ENCODE measurements at regions not wholly inside any gene's neighbourhood (a gene's known extent, or its start where the extent isn't known, plus 50 kb on each side); places are given as distances from the start of the nearest gene placed in this dataset.
A peak's percentile ranks its signal among the peaks of the same experiment; 100 is the strongest.
"Not testable (repeated sequence)": the region's sequence is repeated elsewhere in the genome, so short reads cannot be mapped to it uniquely, and the experiment has no call there.

DNA sequence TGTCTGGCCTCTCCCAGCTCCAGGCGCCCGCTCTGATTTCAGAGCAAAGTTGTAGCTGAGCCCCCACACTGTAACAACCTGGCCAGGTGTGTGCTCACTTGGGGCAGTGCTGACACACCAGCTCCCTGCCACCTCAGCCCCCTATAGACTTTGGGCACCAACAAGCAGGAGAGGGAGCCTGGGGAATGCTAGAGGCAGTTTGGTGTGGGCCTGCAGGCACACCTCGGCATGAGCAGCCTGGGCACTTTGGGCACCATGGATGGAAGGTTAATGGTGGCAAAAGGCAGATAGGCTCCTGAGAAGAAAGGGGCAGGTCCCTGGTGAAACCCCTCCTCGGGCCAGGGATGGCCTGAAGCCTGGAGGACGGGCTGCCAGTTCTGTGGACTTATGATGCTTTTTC is 212.7 kb upstream of the GNAI1 start:
- CTCF ChIA-PET: no interaction called here

DNA sequence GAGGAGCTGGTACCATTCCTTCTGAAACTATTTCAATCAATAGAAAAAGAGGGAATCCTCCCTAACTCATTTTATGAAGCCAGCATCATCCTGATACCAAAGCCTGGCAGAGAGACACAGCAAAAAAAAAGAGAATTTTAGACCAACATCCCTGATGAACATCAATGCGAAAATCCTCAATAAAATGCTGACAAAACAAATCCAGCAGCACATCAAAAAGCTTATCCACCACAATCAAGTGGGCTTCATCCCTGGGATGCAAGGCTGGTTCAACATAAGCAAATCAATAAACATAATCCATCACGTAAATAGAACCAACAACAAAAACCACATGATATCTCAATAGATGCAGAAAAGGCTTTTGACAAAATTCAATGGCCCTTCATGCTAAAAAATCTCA is 216.0 kb upstream of the GNAI1 start:
- DNase-seq; H3K9me3 ChIP-seq (ENCODE audit: control extremely low read depth in 1 of 5, control insufficient read depth in 4 of 5, insufficient read depth in 2 of 5, low read depth in 1 of 5, low read length in 4 of 5); H3K27me3 ChIP-seq (replicated peaks in 2 of 5; ENCODE audit: control insufficient read depth in 4 of 5, insufficient read depth in 5 of 5, low read length in 4 of 5); H3K27ac ChIP-seq (ENCODE audit: insufficient read depth in 1 of 2, low read depth in 1 of 2, low read length in 2 of 2, poor library complexity in 1 of 2, severe bottlenecking in 2 of 2); POLR2A ChIA-PET; H3K36me3 ChIP-seq (ENCODE audit: control insufficient read depth in 4 of 4, insufficient read depth in 4 of 4, low read length in 3 of 4); H3K4me3 ChIP-seq (ENCODE audit: control insufficient read depth in 1 of 7, extremely low read depth in 1 of 7, insufficient read depth in 4 of 7, low read depth in 2 of 7, low read length in 6 of 7); H3K4me1 ChIP-seq (ENCODE audit: control extremely low read depth in 1 of 4, control insufficient read depth in 4 of 4, insufficient read depth in 4 of 4, low read length in 3 of 4): not testable (repeated sequence)
- CTCF ChIA-PET: interaction anchor here (1.6 kb wide), 1 partner anchor 10 kb away, joined by 3 read pairs; no protein-coding TSS in a partner anchor
- WGBS (ENCODE audit: insufficient coverage): 100% methylated on average over 2 of the region's 2 CpGs

More for the DNA sequence above, 212.7 kb upstream of the GNAI1 start:
- no peak overlapping the region for H3K27ac ChIP-seq (ENCODE audit: insufficient read depth in 1 of 2, low read depth in 1 of 2, low read length in 2 of 2, poor library complexity in 1 of 2, severe bottlenecking in 2 of 2)
- H3K27me3 ChIP-seq (replicated peaks in 2 of 5; ENCODE audit: control insufficient read depth in 4 of 5, insufficient read depth in 5 of 5, low read length in 4 of 5): no peaks in the 10 kb centered on the region
- POLR2A ChIA-PET: no interaction called here
- no peak overlapping the region for H3K4me3 ChIP-seq (ENCODE audit: control insufficient read depth in 1 of 7, extremely low read depth in 1 of 7, insufficient read depth in 4 of 7, low read depth in 2 of 7, low read length in 6 of 7)
- DNase-seq: no peak
- H3K4me1 ChIP-seq (ENCODE audit: control extremely low read depth in 1 of 4, control insufficient read depth in 4 of 4, insufficient read depth in 4 of 4, low read length in 3 of 4): no peaks in the 10 kb centered on the region
- WGBS (ENCODE audit: insufficient coverage): 96% methylated on average over 2 of the region's 5 CpGs
- no peaks in the 10 kb centered on the region for H3K36me3 ChIP-seq (ENCODE audit: control insufficient read depth in 4 of 4, insufficient read depth in 4 of 4, low read length in 3 of 4)
- peaks cover 0 to 1% (median 0%) of the 10 kb centered on the region in 5 experiments for H3K9me3 ChIP-seq (ENCODE audit: control extremely low read depth in 1 of 5, control insufficient read depth in 4 of 5, insufficient read depth in 2 of 5, low read depth in 1 of 5, low read length in 4 of 5)

DNA sequence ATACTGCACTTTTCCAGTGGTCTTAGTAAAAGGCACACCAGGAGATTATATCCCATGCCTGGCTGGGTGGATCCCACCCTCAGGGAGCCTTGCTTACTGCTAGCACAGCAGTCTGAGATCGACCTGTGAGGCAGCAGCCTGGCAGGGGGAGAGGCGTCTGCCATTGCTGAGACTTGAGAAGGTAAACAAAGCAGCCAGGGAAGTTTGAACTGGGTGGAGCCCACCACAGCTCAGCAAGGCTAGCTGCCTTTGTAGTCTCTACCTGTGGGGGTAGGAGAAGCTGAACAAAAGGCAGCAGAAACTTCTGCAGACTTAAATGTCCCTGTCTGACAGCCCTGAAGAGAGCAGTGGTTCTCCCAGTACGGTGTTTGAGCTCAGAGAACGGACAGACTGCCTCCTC is 219.3 kb upstream of the GNAI1 start:
- 97% methylated on average over 4 of the region's 4 CpGs for whole genome bisulfite sequencing (ENCODE audit: insufficient coverage)
- CTCF ChIA-PET; H3K27me3 ChIP-seq (replicated peaks in 2 of 5; ENCODE audit: control insufficient read depth in 4 of 5, insufficient read depth in 5 of 5, low read length in 4 of 5); H3K9me3 ChIP-seq (ENCODE audit: control extremely low read depth in 1 of 5, control insufficient read depth in 4 of 5, insufficient read depth in 2 of 5, low read depth in 1 of 5, low read length in 4 of 5); H3K4me3 ChIP-seq (ENCODE audit: control insufficient read depth in 1 of 7, extremely low read depth in 1 of 7, insufficient read depth in 4 of 7, low read depth in 2 of 7, low read length in 6 of 7); H3K27ac ChIP-seq (ENCODE audit: insufficient read depth in 1 of 2, low read depth in 1 of 2, low read length in 2 of 2, poor library complexity in 1 of 2, severe bottlenecking in 2 of 2); POLR2A ChIA-PET; H3K36me3 ChIP-seq (ENCODE audit: control insufficient read depth in 4 of 4, insufficient read depth in 4 of 4, low read length in 3 of 4); DNase-seq: not testable (repeated sequence)
- H3K4me1 ChIP-seq (ENCODE audit: control extremely low read depth in 1 of 4, control insufficient read depth in 4 of 4, insufficient read depth in 4 of 4, low read length in 3 of 4): peaks cover 3 to 14% (median 5%) of the 10 kb centered on the region in 4 experiments

DNA sequence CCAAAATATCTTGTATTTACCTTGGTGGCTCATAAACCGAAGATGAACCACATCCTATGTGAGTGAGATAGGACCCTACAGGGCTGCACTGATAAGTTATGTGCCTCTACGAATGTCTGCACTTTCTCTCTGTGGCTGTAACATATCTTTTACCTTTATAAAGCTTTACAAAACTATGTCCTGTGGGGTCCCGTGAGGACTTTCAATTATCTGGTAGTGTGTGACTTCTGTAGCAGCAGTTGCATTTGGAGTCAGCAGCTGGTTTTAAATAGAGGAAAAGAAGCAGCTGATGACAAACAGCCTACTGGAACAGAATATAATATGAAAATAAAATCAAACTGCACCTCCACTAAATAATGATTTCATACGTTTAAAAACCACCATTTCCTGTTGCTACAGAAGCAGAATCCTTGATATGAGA is 222.4 kb upstream of the GNAI1 start:
- Histone ChIP-seq H3K4me1 (ENCODE audit: control extremely low read depth in 1 of 4, control insufficient read depth in 4 of 4, insufficient read depth in 4 of 4, low read length in 3 of 4) (peaks cover 3 to 14% (median 5%) of the 10 kb centered on the region in 4 experiments), H3K4me3 (ENCODE audit: control insufficient read depth in 1 of 7, extremely low read depth in 1 of 7, insufficient read depth in 4 of 7, low read depth in 2 of 7, low read length in 6 of 7) (peak overlapping the region in 1 of 7 experiments; percentile 1), H3K27ac (ENCODE audit: insufficient read depth in 1 of 2, low read depth in 1 of 2, low read length in 2 of 2, poor library complexity in 1 of 2, severe bottlenecking in 2 of 2) (no peak overlapping the region), H3K27me3 (replicated peaks in 2 of 5; ENCODE audit: control insufficient read depth in 4 of 5, insufficient read depth in 5 of 5, low read length in 4 of 5) (no peaks in the 10 kb centered on the region), H3K36me3 (ENCODE audit: control insufficient read depth in 4 of 4, insufficient read depth in 4 of 4, low read length in 3 of 4) (no peaks in the 10 kb centered on the region), H3K9me3 (ENCODE audit: control extremely low read depth in 1 of 5, control insufficient read depth in 4 of 5, insufficient read depth in 2 of 5, low read depth in 1 of 5, low read length in 4 of 5) (no peaks in the 10 kb centered on the region)
- ChIA-PET CTCF (interaction anchor here (1.9 kb wide), 1 partner anchor 16 kb away, joined by 3 read pairs; no protein-coding TSS in a partner anchor), POLR2A (no interaction called here)
- DNase-seq: peak in 2 of 3 donors; percentile 17 to 28
- WGBS (ENCODE audit: insufficient coverage): 25% methylated on average over 2 of the region's 4 CpGs

DNA sequence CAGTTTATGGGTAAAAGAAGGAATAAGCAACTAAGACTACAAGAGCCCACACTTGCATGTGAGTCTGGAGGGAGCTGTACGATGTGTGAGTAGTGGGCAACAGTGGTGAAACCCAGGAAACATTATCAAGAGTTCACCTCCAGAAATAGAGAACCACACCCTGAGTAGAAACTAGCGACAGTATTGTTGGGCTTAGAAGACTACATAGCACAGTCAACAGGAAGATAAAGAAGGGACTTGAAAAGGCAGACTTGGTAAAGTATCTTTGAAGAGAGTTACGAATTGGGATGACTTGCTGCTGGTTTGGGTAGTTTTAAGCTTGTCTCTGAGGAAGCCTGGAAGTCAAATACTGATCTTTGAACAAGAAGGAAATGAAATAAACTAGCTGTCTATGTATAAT is 223.2 kb upstream of the GNAI1 start:
- 93% methylated on average over 2 of the region's 3 CpGs for WGBS (ENCODE audit: insufficient coverage)
- Histone ChIP-seq H3K4me1 (ENCODE audit: control extremely low read depth in 1 of 4, control insufficient read depth in 4 of 4, insufficient read depth in 4 of 4, low read length in 3 of 4) (peaks cover 3 to 14% (median 5%) of the 10 kb centered on the region in 4 experiments), H3K9me3 (ENCODE audit: control extremely low read depth in 1 of 5, control insufficient read depth in 4 of 5, insufficient read depth in 2 of 5, low read depth in 1 of 5, low read length in 4 of 5) (no peaks in the 10 kb centered on the region), H3K36me3 (ENCODE audit: control insufficient read depth in 4 of 4, insufficient read depth in 4 of 4, low read length in 3 of 4) (no peaks in the 10 kb centered on the region), H3K4me3 (ENCODE audit: control insufficient read depth in 1 of 7, extremely low read depth in 1 of 7, insufficient read depth in 4 of 7, low read depth in 2 of 7, low read length in 6 of 7) (no peak overlapping the region), H3K27ac (ENCODE audit: insufficient read depth in 1 of 2, low read depth in 1 of 2, low read length in 2 of 2, poor library complexity in 1 of 2, severe bottlenecking in 2 of 2) (no peak overlapping the region), H3K27me3 (replicated peaks in 2 of 5; ENCODE audit: control insufficient read depth in 4 of 5, insufficient read depth in 5 of 5, low read length in 4 of 5) (no peaks in the 10 kb centered on the region)
- DNase-seq: no peak
- ChIA-PET CTCF (interaction anchor here (1.9 kb wide), 1 partner anchor 17 kb away, joined by 3 read pairs; no protein-coding TSS in a partner anchor), POLR2A (no interaction called here)

DNA sequence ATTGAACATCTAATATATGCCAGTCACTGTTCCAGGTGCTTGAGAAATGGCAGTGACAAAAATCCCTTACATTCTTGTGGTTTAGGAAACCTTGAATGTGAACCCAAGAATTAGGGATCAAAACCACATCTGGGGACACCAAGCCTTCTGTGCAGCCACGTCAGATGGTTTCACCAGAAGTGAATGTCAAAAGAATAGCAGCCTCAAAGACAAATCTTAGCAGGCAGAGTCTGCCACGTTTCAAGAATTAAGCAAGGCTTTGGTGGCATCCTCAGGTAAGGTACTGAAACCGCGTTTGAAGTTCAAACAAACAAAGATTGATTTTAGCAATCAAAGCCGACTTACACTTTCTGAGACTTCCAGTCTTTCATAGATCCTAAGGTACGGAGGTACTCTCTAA is 225.5 kb upstream of the GNAI1 start:
- no peaks in the 10 kb centered on the region for H3K9me3 ChIP-seq (ENCODE audit: control extremely low read depth in 1 of 5, control insufficient read depth in 4 of 5, insufficient read depth in 2 of 5, low read depth in 1 of 5, low read length in 4 of 5)
- H3K27me3 ChIP-seq (replicated peaks in 2 of 5; ENCODE audit: control insufficient read depth in 4 of 5, insufficient read depth in 5 of 5, low read length in 4 of 5): no peaks in the 10 kb centered on the region
- no peaks in the 10 kb centered on the region for H3K36me3 ChIP-seq (ENCODE audit: control insufficient read depth in 4 of 4, insufficient read depth in 4 of 4, low read length in 3 of 4)
- no peak overlapping the region for H3K27ac ChIP-seq (ENCODE audit: insufficient read depth in 1 of 2, low read depth in 1 of 2, low read length in 2 of 2, poor library complexity in 1 of 2, severe bottlenecking in 2 of 2)
- ChIA-PET POLR2A (no interaction called here), CTCF (interaction anchor here (1.4 kb wide), 1 partner anchor 9 kb away, joined by 3 read pairs; no protein-coding TSS in a partner anchor)
- H3K4me3 ChIP-seq (ENCODE audit: control insufficient read depth in 1 of 7, extremely low read depth in 1 of 7, insufficient read depth in 4 of 7, low read depth in 2 of 7, low read length in 6 of 7): no peak overlapping the region
- H3K4me1 ChIP-seq (ENCODE audit: control extremely low read depth in 1 of 4, control insufficient read depth in 4 of 4, insufficient read depth in 4 of 4, low read length in 3 of 4): peaks cover 3 to 14% (median 5%) of the 10 kb centered on the region in 4 experiments
- DNase-seq: no peak
- 95% methylated on average over 5 of the region's 6 CpGs for WGBS (ENCODE audit: insufficient coverage)

DNA sequence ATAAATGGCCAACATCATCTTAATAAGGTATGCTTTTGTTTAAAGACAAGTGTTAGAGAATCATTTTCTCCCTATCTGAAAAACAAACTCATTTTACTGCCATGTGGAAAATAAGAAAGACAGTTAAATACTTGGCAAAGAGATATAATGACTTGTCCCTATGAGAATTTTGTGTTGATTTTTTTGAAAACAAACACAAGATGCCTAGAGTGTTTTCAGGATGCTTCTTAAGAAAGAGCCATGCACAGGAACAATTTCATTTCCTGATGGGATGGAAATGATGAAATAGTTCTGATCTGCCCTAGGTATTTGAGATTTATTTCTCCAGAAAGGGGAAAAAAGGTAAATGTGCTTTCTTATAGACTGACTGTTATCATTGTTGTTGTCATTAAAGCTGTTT is 237.5 kb upstream of the GNAI1 start:
- no peaks in the 10 kb centered on the region for H3K27me3 ChIP-seq (replicated peaks in 2 of 5; ENCODE audit: control insufficient read depth in 4 of 5, insufficient read depth in 5 of 5, low read length in 4 of 5)
- no peaks in the 10 kb centered on the region for H3K9me3 ChIP-seq (ENCODE audit: control extremely low read depth in 1 of 5, control insufficient read depth in 4 of 5, insufficient read depth in 2 of 5, low read depth in 1 of 5, low read length in 4 of 5)
- no peaks in the 10 kb centered on the region for H3K36me3 ChIP-seq (ENCODE audit: control insufficient read depth in 4 of 4, insufficient read depth in 4 of 4, low read length in 3 of 4)
- POLR2A ChIA-PET: no interaction called here
- DNase-seq: no peak
- no peaks in the 10 kb centered on the region for H3K4me1 ChIP-seq (ENCODE audit: control extremely low read depth in 1 of 4, control insufficient read depth in 4 of 4, insufficient read depth in 4 of 4, low read length in 3 of 4)
- no peak overlapping the region for H3K4me3 ChIP-seq (ENCODE audit: control insufficient read depth in 1 of 7, extremely low read depth in 1 of 7, insufficient read depth in 4 of 7, low read depth in 2 of 7, low read length in 6 of 7)
- no peak overlapping the region for H3K27ac ChIP-seq (ENCODE audit: insufficient read depth in 1 of 2, low read depth in 1 of 2, low read length in 2 of 2, poor library complexity in 1 of 2, severe bottlenecking in 2 of 2)
- CTCF ChIA-PET: no interaction called here

Data from common myeloid progenitor, CD34-positive (primary cell).